Activated CD8-positive, alpha-beta T cell treated with anti-CD3 and anti-CD28 coated beads, Interleukin-2, amount 10 ng/mL, durations not matched to agents 7 days and 5 days (primary cell): ENCODE measurements at regions not wholly inside any gene's neighbourhood (a gene's known extent, or its start where the extent isn't known, plus 50 kb on each side); places are given as distances from the start of the nearest gene placed in this dataset.

Experiments used
- ATAC-seq: fragments of 150-1000 bp; cut with Tn5 transposase; one replicate; pipeline ENCODE4 v1.10.0; 2021; ENCODE audit warnings: moderate library complexity
- CTCF ChIA-PET: fragments of 350-600 bp; sonication (Branson Sonifier 250); formaldehyde crosslinking; loops from one replicate; lab custom pipeline; 2021; ENCODE audit warnings: antibody characterized with exemption; lab: Charles Lee
- POLR2A ChIA-PET: fragments of 350-600 bp; sonication (Branson Sonifier 250); formaldehyde crosslinking; loops from one replicate; lab custom pipeline; 2021; ENCODE audit warnings: antibody characterized with exemption; lab: Charles Lee
- DNase-seq: peaks from one replicate; pipeline ENCODE4 v3.0.0-alpha.2; 2020
- H3K27ac Mint-ChIP-seq: one replicate; pipeline ENCODE4 v1.8.0; 2021; ENCODE audit warnings: mild to moderate bottlenecking, mixed read lengths
- H3K27me3 Mint-ChIP-seq: one replicate; pipeline ENCODE4 v1.8.0; 2021; ENCODE audit warnings: low read depth, mixed read lengths
- H3K36me3 Mint-ChIP-seq: one replicate; pipeline ENCODE4 v1.8.0; 2021; ENCODE audit warnings: low read depth, mixed read lengths
- H3K4me1 Mint-ChIP-seq: one replicate; pipeline ENCODE4 v1.8.0; 2021; ENCODE audit warnings: low read depth, mixed read lengths
- H3K4me3 Mint-ChIP-seq: one replicate; pipeline ENCODE4 v1.8.0; 2021; ENCODE audit warnings: mild to moderate bottlenecking, mixed read lengths
- H3K9me3 Mint-ChIP-seq: one replicate; pipeline ENCODE4 v1.8.0; 2022; ENCODE audit warnings: mixed read lengths; ENCODE audit not compliant: insufficient read depth

DNA sequence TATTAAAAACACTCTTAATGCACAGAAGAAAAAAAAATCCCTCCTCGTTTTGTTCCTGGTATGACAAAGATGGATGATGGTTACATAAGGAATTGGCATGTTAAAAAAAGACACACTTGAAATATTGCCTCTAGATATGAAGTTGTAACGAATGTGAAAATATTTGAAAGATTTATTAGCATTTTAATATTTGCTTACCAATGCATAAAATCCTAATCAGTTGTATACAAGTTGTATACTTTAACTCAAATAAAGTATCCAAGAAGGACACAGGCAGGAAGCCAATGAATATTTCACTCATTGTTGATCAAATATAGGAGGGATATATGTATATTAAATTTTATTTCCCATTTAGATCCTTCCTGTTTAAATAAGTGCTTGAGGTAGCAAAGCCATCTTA is 850.8 kb upstream of the RBFOX1 start:
- Mint-ChIP-seq H3K4me3 (no peak overlapping the region), H3K27me3 (peaks cover 2% of the 10 kb centered on the region), H3K4me1 (no peaks in the 10 kb centered on the region), H3K9me3 (peaks cover 11% of the 10 kb centered on the region), H3K36me3 (no peaks in the 10 kb centered on the region), H3K27ac (no peak overlapping the region)
- ATAC-seq (no peak), DNase-seq (no peak)
- ChIA-PET CTCF (no interaction called here), POLR2A (no interaction called here)

- no peak overlapping the region for H3K27ac Mint-ChIP-seq
- ATAC-seq (no peak), DNase-seq (no peak)
- H3K9me3 Mint-ChIP-seq = peaks cover 9% of the 10 kb centered on the region
- no peaks in the 10 kb centered on the region for H3K4me1 Mint-ChIP-seq
- no peak overlapping the region for H3K4me3 Mint-ChIP-seq
- no peaks in the 10 kb centered on the region for H3K27me3 Mint-ChIP-seq
- CTCF ChIA-PET = no interaction called here
- POLR2A ChIA-PET = no interaction called here
- no peaks in the 10 kb centered on the region for H3K36me3 Mint-ChIP-seq
These were observed 878.9 kb upstream of the RBFOX1 start for GRCh38 chr16:6453742-6454141.

DNA sequence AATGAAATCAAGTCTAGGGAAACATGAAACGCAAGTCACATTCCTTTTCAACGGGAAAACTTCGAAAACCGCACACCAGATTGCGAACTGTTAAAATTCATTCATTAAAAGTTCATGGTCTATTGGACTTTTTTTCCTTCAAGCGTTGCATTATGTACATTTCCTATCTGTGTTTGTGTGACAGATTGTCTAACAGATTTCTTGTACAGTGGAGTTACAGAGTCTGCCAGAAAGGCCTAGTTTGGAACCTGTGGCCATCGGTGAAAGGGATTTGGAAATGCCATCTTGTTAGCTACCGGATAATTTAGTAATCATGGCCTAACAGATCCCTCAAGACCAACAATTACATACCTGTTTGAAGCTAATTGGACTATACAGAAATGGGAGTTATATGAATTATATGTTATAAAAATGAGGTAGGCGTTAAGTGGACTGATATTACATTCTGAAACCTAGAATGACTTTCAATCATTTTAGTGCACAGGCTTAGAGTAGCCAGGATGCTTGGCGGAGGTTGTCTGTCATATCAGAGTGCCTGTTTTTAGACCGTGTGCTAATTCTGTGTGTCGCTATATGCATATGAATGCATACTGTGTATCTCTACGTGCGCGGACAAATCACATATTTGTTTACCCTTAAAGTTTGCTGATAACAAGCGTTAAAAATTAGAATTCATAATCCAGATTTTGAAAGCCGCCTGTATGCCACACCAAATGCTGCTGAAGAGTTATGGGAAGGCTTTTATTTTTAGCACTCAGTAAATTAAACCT is 885.4 kb upstream of the RBFOX1 start:
- H3K9me3 Mint-ChIP-seq = peaks cover 7% of the 10 kb centered on the region
- ATAC-seq = no peak

DNA sequence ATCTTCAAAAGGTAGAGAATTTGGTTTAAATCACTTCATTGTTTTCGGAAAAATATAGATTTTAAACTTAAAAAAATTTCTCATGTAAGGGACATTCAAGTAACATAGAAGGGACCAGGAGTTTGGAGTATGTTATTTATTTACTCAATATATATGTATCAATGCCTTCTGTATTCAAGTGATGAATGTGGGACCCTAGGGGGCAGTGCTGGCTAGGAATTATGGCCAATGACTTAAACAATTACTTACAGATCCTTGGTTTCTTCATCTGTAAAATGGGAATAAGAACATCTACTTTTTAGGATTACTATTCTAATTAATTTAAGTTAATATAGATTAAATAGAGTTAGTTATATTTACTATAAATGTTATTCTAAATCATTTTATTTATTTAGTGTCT is 886.3 kb upstream of the RBFOX1 start:
- no peaks in the 10 kb centered on the region for H3K27me3 Mint-ChIP-seq
- ATAC-seq (no peak), DNase-seq (no peak)
- H3K27ac Mint-ChIP-seq = no peak overlapping the region
- CTCF ChIA-PET = no interaction called here
- H3K4me1 Mint-ChIP-seq = no peaks in the 10 kb centered on the region
- POLR2A ChIA-PET = no interaction called here
- H3K4me3 Mint-ChIP-seq = no peak overlapping the region
- H3K36me3 Mint-ChIP-seq = no peaks in the 10 kb centered on the region
- peaks cover 7% of the 10 kb centered on the region for H3K9me3 Mint-ChIP-seq

More for the DNA sequence above, 885.4 kb upstream of the RBFOX1 start:
- no peaks in the 10 kb centered on the region for H3K4me1 Mint-ChIP-seq
- ChIA-PET CTCF (no interaction called here), POLR2A (no interaction called here)
- H3K36me3 Mint-ChIP-seq = no peaks in the 10 kb centered on the region
- H3K27me3 Mint-ChIP-seq = no peaks in the 10 kb centered on the region
- no peak overlapping the region for H3K4me3 Mint-ChIP-seq
- no peak for DNase-seq
- no peak overlapping the region for H3K27ac Mint-ChIP-seq

DNA sequence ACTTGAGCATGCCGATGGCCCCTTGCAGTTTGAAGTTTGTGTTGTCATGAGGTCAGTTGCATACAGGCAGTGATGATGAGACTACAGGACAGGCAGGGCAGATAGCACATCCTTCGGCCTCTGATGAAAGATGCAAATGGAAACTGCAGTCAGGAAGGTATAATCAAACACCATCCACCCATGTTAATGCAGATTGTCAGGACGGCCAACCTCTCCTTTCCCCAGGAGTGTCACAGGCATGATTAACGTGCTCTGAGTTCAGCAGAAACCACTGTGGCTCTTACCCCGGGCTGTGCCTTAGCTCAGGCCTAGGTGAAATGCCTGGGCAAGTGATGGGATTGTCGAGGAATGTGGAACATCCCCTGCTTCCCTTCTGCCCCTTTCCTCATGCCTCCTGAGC is 893.5 kb upstream of the RBFOX1 start:
- ChIA-PET POLR2A (no interaction called here), CTCF (no interaction called here)
- DNase-seq (no peak), ATAC-seq (no peak)
- Mint-ChIP-seq H3K4me3 (no peak overlapping the region), H3K27ac (no peak overlapping the region), H3K4me1 (no peaks in the 10 kb centered on the region), H3K9me3 (peaks cover 5% of the 10 kb centered on the region), H3K27me3 (no peaks in the 10 kb centered on the region), H3K36me3 (no peaks in the 10 kb centered on the region)

GRCh38 chr16:6428861-6429260 is 903.8 kb upstream of the RBFOX1 start:
- H3K9me3 Mint-ChIP-seq = peaks cover 3% of the 10 kb centered on the region
- no peaks in the 10 kb centered on the region for H3K36me3 Mint-ChIP-seq
- no peak overlapping the region for H3K4me3 Mint-ChIP-seq
- DNase-seq (no peak), ATAC-seq (no peak)
- CTCF ChIA-PET = no interaction called here
- no peak overlapping the region for H3K27ac Mint-ChIP-seq
- POLR2A ChIA-PET = no interaction called here
- no peaks in the 10 kb centered on the region for H3K27me3 Mint-ChIP-seq
- H3K4me1 Mint-ChIP-seq = no peaks in the 10 kb centered on the region

DNA sequence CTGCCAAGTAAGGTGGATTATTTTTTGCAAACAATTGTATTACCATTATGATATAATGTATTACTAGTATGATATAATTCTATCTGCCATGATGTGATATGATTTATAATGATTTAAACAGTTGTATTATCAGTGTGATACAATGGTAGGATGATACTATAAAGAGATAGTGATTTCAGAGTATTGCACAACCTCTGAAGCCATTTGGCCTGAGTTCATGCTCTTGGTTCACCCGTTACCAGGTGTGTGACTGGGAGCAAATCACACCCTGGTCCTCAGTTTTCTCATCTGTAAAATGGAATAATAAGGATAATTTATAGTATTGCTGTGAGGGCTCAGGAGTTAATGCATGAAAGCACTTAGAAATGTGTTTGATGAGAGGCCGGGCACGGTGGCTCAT is 905.0 kb upstream of the RBFOX1 start:
- Mint-ChIP-seq H3K36me3 (no peaks in the 10 kb centered on the region), H3K27ac (no peak overlapping the region), H3K27me3 (no peaks in the 10 kb centered on the region), H3K9me3 (peaks cover 3% of the 10 kb centered on the region), H3K4me3 (no peak overlapping the region), H3K4me1 (no peaks in the 10 kb centered on the region)
- no peak for DNase-seq
- POLR2A ChIA-PET = no interaction called here
- CTCF ChIA-PET = no interaction called here
- no peak for ATAC-seq

DNA sequence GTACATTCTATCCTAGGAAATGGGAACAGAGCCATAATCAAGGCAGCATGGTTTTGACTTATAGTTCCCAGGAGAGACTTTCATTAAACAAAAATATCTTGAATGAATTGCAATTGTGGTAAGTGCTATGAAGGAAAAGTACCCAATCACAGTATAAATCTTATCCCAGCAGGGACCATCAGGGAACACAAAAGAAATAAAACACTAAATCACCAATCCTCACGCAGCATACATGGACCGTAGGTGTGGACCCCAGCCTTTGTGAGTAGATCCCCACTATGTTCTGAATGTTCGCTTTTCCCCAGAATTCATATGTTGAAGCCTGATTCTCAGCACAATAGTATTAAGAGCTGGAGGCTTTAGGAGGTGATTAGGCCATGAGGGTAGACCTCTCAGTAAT is 925.0 kb upstream of the RBFOX1 start:
- H3K4me3 Mint-ChIP-seq = no peak overlapping the region
- peaks cover 6% of the 10 kb centered on the region for H3K9me3 Mint-ChIP-seq
- ATAC-seq (no peak), DNase-seq (no peak)
- ChIA-PET POLR2A (no interaction called here), CTCF (no interaction called here)
- no peak overlapping the region for H3K27ac Mint-ChIP-seq
- no peaks in the 10 kb centered on the region for H3K27me3 Mint-ChIP-seq
- no peaks in the 10 kb centered on the region for H3K4me1 Mint-ChIP-seq
- no peaks in the 10 kb centered on the region for H3K36me3 Mint-ChIP-seq

GRCh38 chr16:6406028-6406427 is 926.6 kb upstream of the RBFOX1 start:
- ChIA-PET CTCF (no interaction called here), POLR2A (no interaction called here)
- ATAC-seq (no peak), DNase-seq (no peak)
- H3K27me3 Mint-ChIP-seq = no peaks in the 10 kb centered on the region
- no peak overlapping the region for H3K27ac Mint-ChIP-seq
- peaks cover 3% of the 10 kb centered on the region for H3K9me3 Mint-ChIP-seq
- H3K36me3 Mint-ChIP-seq = no peaks in the 10 kb centered on the region
- no peak overlapping the region for H3K4me3 Mint-ChIP-seq
- no peaks in the 10 kb centered on the region for H3K4me1 Mint-ChIP-seq

GRCh38 chr16:6382924-6383459 is 949.7 kb upstream of the RBFOX1 start:
- Mint-ChIP-seq H3K27me3 (no peaks in the 10 kb centered on the region), H3K4me3 (no peak overlapping the region), H3K27ac (no peak overlapping the region), H3K9me3 (peaks cover 7% of the 10 kb centered on the region), H3K36me3 (no peaks in the 10 kb centered on the region), H3K4me1 (no peaks in the 10 kb centered on the region)
- ChIA-PET POLR2A (no interaction called here), CTCF (no interaction called here)
- ATAC-seq (no peak), DNase-seq (no peak)

- H3K4me1 Mint-ChIP-seq = no peaks in the 10 kb centered on the region
- no peak for ATAC-seq
- H3K27ac Mint-ChIP-seq = no peak overlapping the region
- no peaks in the 10 kb centered on the region for H3K27me3 Mint-ChIP-seq
- DNase-seq = no peak
- H3K9me3 Mint-ChIP-seq = peaks cover 7% of the 10 kb centered on the region
- ChIA-PET CTCF (no interaction called here), POLR2A (no interaction called here)
- H3K4me3 Mint-ChIP-seq = no peak overlapping the region
- no peaks in the 10 kb centered on the region for H3K36me3 Mint-ChIP-seq
These were observed 950.7 kb upstream of the RBFOX1 start for GRCh38 chr16:6381896-6382295.

- H3K27ac Mint-ChIP-seq = no peak overlapping the region
- ChIA-PET CTCF (no interaction called here), POLR2A (no interaction called here)
- ATAC-seq = no peak
- no peak overlapping the region for H3K4me3 Mint-ChIP-seq
- no peak for DNase-seq
- H3K4me1 Mint-ChIP-seq = no peaks in the 10 kb centered on the region
- H3K27me3 Mint-ChIP-seq = no peaks in the 10 kb centered on the region
- H3K9me3 Mint-ChIP-seq = no peaks in the 10 kb centered on the region
- H3K36me3 Mint-ChIP-seq = no peaks in the 10 kb centered on the region
These were observed 954.7 kb upstream of the RBFOX1 start for GRCh38 chr16:6377956-6378355.
